ENCODE measurements at regions not wholly inside any gene's neighbourhood (a gene's known extent, or its start where the extent isn't known, plus 50 kb on each side); places are given as distances from the start of the nearest gene placed in this dataset.
"Not testable (repeated sequence)": the region's sequence is repeated elsewhere in the genome, so short reads cannot be mapped to it uniquely, and the experiment has no call there.

GRCh38 chr6:153442749-153443148, 311.7 kb upstream of the RGS17 start:
- TF ChIP-seq CTCF (IDR thresholded peaks at IDR 0.05); ZFX (IDR thresholded peaks at IDR 0.05; ENCODE audit: borderline replicate concordance): not testable (repeated sequence)
